Uterus (tissue), 3 donors: ENCODE measurements at regions not wholly inside any gene's neighbourhood (a gene's known extent, or its start where the extent isn't known, plus 50 kb on each side); places are given as distances from the start of the nearest gene placed in this dataset.

Experiments
- DNase-seq, 2 donors: peaks; one replicate each; pipeline ENCODE4 v3.0.0-alpha.2; 2019 to 2020
- H3K27ac ChIP-seq, 2 donors: fragments of 200-600 bp; sonication (generic); 1 replicate in 1 of 2; 2 replicates in 1 of 2; pipeline ENCODE4 v1.5.1; 2016 to 2018
- H3K27me3 ChIP-seq, 2 donors: fragments of 200-600 bp; sonication (generic); one replicate each; pipeline ENCODE4 v1.5.1; 2018 to 2019; ENCODE audit warnings: control low read depth in 1 of 2
- H3K36me3 ChIP-seq, 2 donors: fragments of 200-600 bp; sonication (generic); one replicate each; pipeline ENCODE4 v1.5.1; 2019; ENCODE audit warnings: control low read depth in 1 of 2
- H3K4me1 ChIP-seq, 2 donors: fragments of 200-600 bp; sonication (generic); one replicate each; pipeline ENCODE4 v1.5.1; 2018 to 2019; ENCODE audit warnings: control low read depth in 1 of 2
- H3K4me3 ChIP-seq, 2 donors: fragments of 200-600 bp; sonication (generic); 1 replicate in 1 of 2; 2 replicates in 1 of 2; pipeline ENCODE4 v1.5.1; 2018 to 2019; ENCODE audit warnings: mild to moderate bottlenecking in 1 of 2
- H3K9me3 ChIP-seq, 2 donors: fragments of 200-600 bp; sonication (generic); one replicate each; pipeline ENCODE4 v1.5.1; 2019; ENCODE audit warnings: control low read depth in 1 of 2
- POLR2A ChIP-seq, 2 donors: fragments of 450-650 bp; IDR thresholded peaks; one replicate each; pipeline ENCODE4 v1.6.1; 2016; ENCODE audit warnings: antibody characterized with exemption in 2 of 2, mild to moderate bottlenecking in 1 of 2, moderate library complexity in 1 of 2
- intact Hi-C: fragments of 100-400 bp; cut with DNase I; formaldehyde crosslinking; loops from one replicate; pipeline ENCODE4 v1.15.1; 2023; ENCODE audit warnings: low total_unique reads
- TF ChIP-seq, protein P1 (sequence below), 4 experiments: fragments of 200-600 bp in 2 of 4; fragments of 450-650 bp in 2 of 4; sonication (generic) in 2 of 4; IDR thresholded peaks; one replicate each; pipeline ENCODE4 v1.5.1; 2016 to 2019; ENCODE audit warnings: antibody characterized with exemption in 4 of 4, mild to moderate bottlenecking in 2 of 4, moderate library complexity in 1 of 4
- donor health status: DM: yes; HTN: yes; CAD: no.

DNA sequence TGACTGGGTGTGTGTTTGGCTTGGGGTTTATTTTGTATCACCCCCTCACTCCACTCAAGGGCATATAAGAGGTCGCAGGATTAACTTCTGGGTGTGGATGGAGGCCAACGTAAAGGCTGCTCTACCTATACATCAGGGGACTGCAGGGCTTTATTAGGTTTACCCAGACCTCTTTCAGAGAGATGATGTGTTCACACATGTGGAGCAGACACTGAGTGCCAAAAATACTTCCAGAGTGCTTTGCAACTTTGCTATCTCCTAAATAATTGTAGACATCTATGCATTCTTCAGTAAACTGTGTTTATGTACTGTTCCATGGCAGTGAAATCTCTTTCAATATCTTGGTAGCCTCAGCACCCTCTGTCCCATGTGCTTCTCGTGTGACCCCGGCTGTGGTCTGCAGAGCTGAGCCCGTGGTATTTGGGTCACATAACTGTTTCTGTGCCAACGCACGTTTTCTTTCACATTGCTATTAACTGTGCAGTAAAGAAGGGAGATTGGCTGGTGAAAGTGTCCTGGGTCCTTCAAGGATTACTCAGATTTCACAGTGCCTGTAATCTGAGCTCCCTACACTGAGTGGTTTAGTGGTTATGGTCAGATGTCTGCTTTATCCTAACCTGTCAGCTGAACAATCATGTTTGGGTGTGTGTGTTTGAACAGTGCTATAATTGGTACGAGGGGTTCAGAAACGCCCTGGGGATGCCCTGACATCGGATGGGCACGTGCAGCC lies 208.1 kb downstream of the VAPA start:
- TF ChIP-seq, protein P1, sequence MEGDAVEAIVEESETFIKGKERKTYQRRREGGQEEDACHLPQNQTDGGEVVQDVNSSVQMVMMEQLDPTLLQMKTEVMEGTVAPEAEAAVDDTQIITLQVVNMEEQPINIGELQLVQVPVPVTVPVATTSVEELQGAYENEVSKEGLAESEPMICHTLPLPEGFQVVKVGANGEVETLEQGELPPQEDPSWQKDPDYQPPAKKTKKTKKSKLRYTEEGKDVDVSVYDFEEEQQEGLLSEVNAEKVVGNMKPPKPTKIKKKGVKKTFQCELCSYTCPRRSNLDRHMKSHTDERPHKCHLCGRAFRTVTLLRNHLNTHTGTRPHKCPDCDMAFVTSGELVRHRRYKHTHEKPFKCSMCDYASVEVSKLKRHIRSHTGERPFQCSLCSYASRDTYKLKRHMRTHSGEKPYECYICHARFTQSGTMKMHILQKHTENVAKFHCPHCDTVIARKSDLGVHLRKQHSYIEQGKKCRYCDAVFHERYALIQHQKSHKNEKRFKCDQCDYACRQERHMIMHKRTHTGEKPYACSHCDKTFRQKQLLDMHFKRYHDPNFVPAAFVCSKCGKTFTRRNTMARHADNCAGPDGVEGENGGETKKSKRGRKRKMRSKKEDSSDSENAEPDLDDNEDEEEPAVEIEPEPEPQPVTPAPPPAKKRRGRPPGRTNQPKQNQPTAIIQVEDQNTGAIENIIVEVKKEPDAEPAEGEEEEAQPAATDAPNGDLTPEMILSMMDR (IDR thresholded peaks at IDR 0.05) = no peak
- no peak for TF ChIP-seq POLR2A (IDR thresholded peaks at IDR 0.05)
- intact Hi-C loops = no loop called here
- Histone ChIP-seq H3K9me3 (no peaks in the 10 kb centered on the region), H3K4me3 (no peak overlapping the region), H3K27ac (no peak overlapping the region), H3K4me1 (no peaks in the 10 kb centered on the region), H3K36me3 (no peaks in the 10 kb centered on the region), H3K27me3 (no peaks in the 10 kb centered on the region)
- DNase-seq = no peak

DNA sequence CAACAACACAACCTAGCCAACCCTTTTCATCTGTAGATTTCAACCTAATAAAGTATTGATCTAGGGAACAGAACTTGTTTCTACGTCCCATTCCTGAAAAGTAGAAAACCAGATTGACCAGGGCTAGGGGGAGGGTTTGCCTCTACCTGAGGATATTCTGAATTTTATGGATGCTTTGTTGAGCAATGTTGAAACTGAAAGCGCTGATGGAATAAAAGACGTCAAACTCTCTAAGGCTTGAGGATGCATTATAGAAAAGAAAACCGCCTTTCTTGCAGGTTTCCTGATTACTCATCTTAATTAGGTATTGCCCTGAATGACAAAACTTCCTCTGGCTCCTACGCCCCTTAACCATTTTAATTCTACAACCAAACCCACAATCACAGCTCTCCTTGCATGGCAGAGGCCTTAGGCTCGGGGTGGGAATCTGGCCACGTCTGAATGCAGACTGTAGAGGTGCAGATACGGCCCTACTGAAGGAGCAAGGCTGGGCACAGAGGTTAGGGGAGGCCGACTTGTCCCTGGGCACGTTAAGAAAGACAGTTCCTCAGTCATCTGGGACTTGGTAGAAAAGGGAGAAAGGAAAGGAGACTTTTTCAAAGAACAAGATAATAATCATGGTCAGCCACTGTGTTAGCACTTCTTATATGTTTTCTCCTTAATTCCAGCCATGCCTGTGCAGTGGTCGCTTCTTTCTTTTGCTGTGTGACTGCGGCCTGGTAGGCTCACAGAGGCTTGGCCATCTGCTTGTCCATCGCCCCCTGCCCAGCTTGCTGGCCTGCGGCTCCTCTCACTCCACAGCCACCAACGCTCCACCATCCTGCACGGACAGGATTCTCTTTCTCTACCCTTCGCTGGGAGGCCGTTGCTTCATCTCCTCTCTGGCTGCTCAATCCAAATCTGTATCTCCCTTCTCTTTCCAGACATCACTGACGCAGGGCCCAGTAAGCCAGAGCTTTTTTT lies 209.5 kb downstream of the VAPA start:
- intact Hi-C loops = no loop called here
- TF ChIP-seq, protein P1 (IDR thresholded peaks at IDR 0.05) = no peak
- TF ChIP-seq POLR2A (IDR thresholded peaks at IDR 0.05) = no peak
- H3K27me3 ChIP-seq = no peaks in the 10 kb centered on the region

DNA sequence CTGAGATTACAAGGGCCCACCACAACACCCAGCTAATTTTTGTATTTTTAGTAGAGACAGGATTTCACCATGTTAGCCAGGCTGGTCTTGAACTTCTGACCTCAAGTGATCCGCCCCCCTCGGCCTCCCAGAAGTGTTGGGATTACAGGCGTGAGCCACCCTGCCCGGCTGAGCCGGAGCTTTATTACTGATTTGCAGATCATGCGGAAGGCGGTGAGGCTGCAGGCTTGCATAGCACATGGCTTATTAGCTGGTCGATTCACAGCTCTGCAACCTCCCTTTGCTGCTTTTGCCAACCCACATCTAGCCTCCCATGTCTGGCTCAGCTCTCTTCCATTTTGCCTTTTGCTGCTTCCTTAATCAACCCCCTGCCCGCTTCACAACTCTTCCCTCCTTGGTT lies 210.3 kb downstream of the VAPA start:
- Histone ChIP-seq H3K36me3 (no peaks in the 10 kb centered on the region), H3K9me3 (no peaks in the 10 kb centered on the region), H3K27me3 (no peaks in the 10 kb centered on the region), H3K4me3 (no peak overlapping the region), H3K27ac (no peak overlapping the region), H3K4me1 (no peaks in the 10 kb centered on the region)
- no peak for DNase-seq
- no peak for TF ChIP-seq POLR2A (IDR thresholded peaks at IDR 0.05)
- TF ChIP-seq, protein P1 (IDR thresholded peaks at IDR 0.05) = no peak
- intact Hi-C loops = no loop called here

More for the DNA sequence above, 209.5 kb downstream of the VAPA start:
- Histone ChIP-seq H3K9me3 (no peaks in the 10 kb centered on the region), H3K27ac (no peak overlapping the region), H3K36me3 (no peaks in the 10 kb centered on the region), H3K4me3 (no peak overlapping the region), H3K4me1 (no peaks in the 10 kb centered on the region)
- no peak for DNase-seq

GRCh38 chr18:10124557-10124956 lies 210.7 kb downstream of the VAPA start:
- Histone ChIP-seq H3K4me3 (no peak overlapping the region), H3K27ac (no peak overlapping the region), H3K36me3 (no peaks in the 10 kb centered on the region), H3K27me3 (no peaks in the 10 kb centered on the region), H3K4me1 (no peaks in the 10 kb centered on the region), H3K9me3 (no peaks in the 10 kb centered on the region)
- TF ChIP-seq POLR2A (IDR thresholded peaks at IDR 0.05) = no peak
- TF ChIP-seq, protein P1 (IDR thresholded peaks at IDR 0.05) = no peak
- DNase-seq = no peak
- intact Hi-C loops = no loop called here

DNA sequence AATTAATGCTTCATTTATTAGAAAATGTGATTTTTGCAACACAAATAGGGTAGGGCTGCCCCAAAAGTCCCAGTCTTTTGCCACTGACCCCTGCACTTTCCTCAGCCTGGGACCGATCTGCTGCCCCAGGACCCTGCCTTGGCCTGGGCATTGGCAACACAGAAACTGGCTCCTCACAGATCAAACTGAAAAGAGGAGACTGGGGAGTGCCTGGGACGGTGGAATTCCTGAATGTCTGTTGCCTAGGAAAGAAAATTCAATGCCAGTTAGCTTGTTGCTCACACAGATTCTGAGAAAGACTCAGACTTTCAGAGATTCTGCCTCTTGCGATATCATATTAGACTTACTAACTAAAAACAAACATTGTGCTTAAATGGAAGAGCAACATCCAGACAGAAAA lies 211.2 kb downstream of the VAPA start:
- Histone ChIP-seq H3K4me3 (no peak overlapping the region), H3K9me3 (no peaks in the 10 kb centered on the region), H3K36me3 (no peaks in the 10 kb centered on the region), H3K27ac (no peak overlapping the region), H3K27me3 (no peaks in the 10 kb centered on the region), H3K4me1 (no peaks in the 10 kb centered on the region)
- intact Hi-C loops = no loop called here
- no peak for DNase-seq
- no peak for TF ChIP-seq POLR2A (IDR thresholded peaks at IDR 0.05)
- TF ChIP-seq, protein P1 (IDR thresholded peaks at IDR 0.05) = no peak
